HCT116 (cell line): ENCODE measurements at regions not wholly inside any gene's neighbourhood (a gene's known extent, or its start where the extent isn't known, plus 50 kb on each side); places are given as distances from the start of the nearest gene placed in this dataset.

Experiments used
- ATAC-seq: fragments of 200-7000 bp; cut with Tn5 transposase; 2 replicates; pipeline ENCODE4 v1.9.1; 2020; ENCODE audit warnings: mild to moderate bottlenecking, moderate library complexity
- BruUV-seq: library from RNA; stranded (reverse); fragments of 400-500 nt; replicated peaks from 2 replicates; lab custom pipeline; 2021; lab: Mats Ljungman, UMichigan
- CTCF ChIA-PET: fragments of 300-600 bp; sonication (Branson Sonifier 250); formaldehyde crosslinking; loops from one replicate; lab custom pipeline; 2021; ENCODE audit warnings: antibody characterized with exemption; lab: Charles Lee
- POLR2A ChIA-PET: fragments of 300-600, 350-600 bp; sonication (Branson Sonifier 250); formaldehyde crosslinking; loops from one replicate; lab custom pipeline; 2021; ENCODE audit warnings: antibody characterized with exemption; lab: Charles Lee
- RAD21 ChIA-PET, 2 experiments: fragments of 300-600 bp; sonication (Branson Sonifier 250); formaldehyde crosslinking; loops; one replicate each; lab custom pipeline; 2023; ENCODE audit warnings: low total read pairs in 2 of 2; ENCODE audit not compliant: uncharacterized antibody in 2 of 2, unreplicated experiment in 2 of 2, low non-redundant PET in 1 of 2; lab: Charles Lee
- DNase-seq: peaks from one replicate; pipeline ENCODE4 v3.0.0-alpha.2; 2010; ENCODE audit warnings: low read depth, low spot score
- H2AFZ ChIP-seq: fragments of 200-600 bp; shearing (Covaris generic), sonication (generic); 2 replicates; pipeline ENCODE4 v1.6.1; 2017; ENCODE audit warnings: low read depth, mixed run types, mixed read lengths, antibody characterized with exemption, low read length; ENCODE audit not compliant: poor library complexity, severe bottlenecking
- H3K27ac ChIP-seq: 2 replicates; pipeline ENCODE4 v1.5.1; 2012; ENCODE audit warnings: low read depth, low read length
- H3K27me3 ChIP-seq: fragments of 200-600 bp; sonication (generic); 2 replicates; pipeline ENCODE4 v1.6.1; 2016; ENCODE audit warnings: mixed run types, low read length, mixed read lengths; ENCODE audit not compliant: insufficient read depth
- H3K36me3 ChIP-seq, 2 experiments: fragments of 200-500 bp in 1 of 2; fragments of 200-600 bp in 1 of 2; sonication (Bioruptor generic) in 1 of 2; sonication (generic) in 1 of 2; 2 replicates each; pipeline versions ENCODE4 v1.5.1 to v1.6.1; 2014 to 2016; ENCODE audit warnings: low read length in 2 of 2, inconsistent platforms in 1 of 2, mixed read lengths in 1 of 2, mixed run types in 1 of 2; ENCODE audit not compliant: insufficient read depth in 2 of 2, control insufficient read depth in 1 of 2
- H3K4me1 ChIP-seq, 2 experiments: fragments of 200-600 bp in 1 of 2; sonication (generic) in 1 of 2; 2 replicates each; pipeline versions ENCODE4 v1.5.1 to v1.6.1; 2012 to 2017; ENCODE audit warnings: low read length in 2 of 2, inconsistent platforms in 1 of 2, mild to moderate bottlenecking in 1 of 2, mixed read lengths in 1 of 2, mixed run types in 1 of 2, moderate library complexity in 1 of 2; ENCODE audit not compliant: insufficient read depth in 2 of 2, control insufficient read depth in 1 of 2
- H3K4me2 ChIP-seq: fragments of 200-600 bp; sonication (generic); 2 replicates; pipeline ENCODE4 v1.6.1; 2017; ENCODE audit warnings: mixed run types, low read length, mixed read lengths
- H3K4me3 ChIP-seq, 2 experiments: fragments of 200-600 bp in 1 of 2; sonication (generic) in 1 of 2; replicated peaks in 1 of 2; 2 replicates each; pipeline ENCODE4 v1.5.1; 2011 to 2016; ENCODE audit warnings: low read length in 2 of 2, control low read depth in 1 of 2, low read depth in 1 of 2, mild to moderate bottlenecking in 1 of 2, mixed read lengths in 1 of 2, mixed run types in 1 of 2
- H3K79me2 ChIP-seq: fragments of 200-600 bp; sonication (generic); 2 replicates; pipeline ENCODE4 v1.6.1; 2017; ENCODE audit warnings: mild to moderate bottlenecking, mixed run types, low read length, moderate library complexity, mixed read lengths; ENCODE audit not compliant: insufficient read depth
- H3K9ac ChIP-seq: fragments of 200-600 bp; sonication (generic); 2 replicates; pipeline ENCODE4 v1.6.1; 2016; ENCODE audit warnings: low read length, mixed read lengths
- H3K9me2 ChIP-seq: fragments of 200-600 bp; sonication (generic), shearing (Covaris generic); 2 replicates; pipeline ENCODE4 v1.6.1; 2017; ENCODE audit warnings: mixed run types, mild to moderate bottlenecking, moderate library complexity; ENCODE audit not compliant: insufficient read depth
- H3K9me3 ChIP-seq, 2 experiments: fragments of 200-500 bp in 1 of 2; fragments of 200-600 bp in 1 of 2; sonication (Bioruptor generic) in 1 of 2; sonication (generic) in 1 of 2; 2 replicates each; pipeline ENCODE4 v1.6.1; 2014 to 2017; ENCODE audit warnings: low read length in 2 of 2, mixed read lengths in 2 of 2, inconsistent platforms in 1 of 2, low read depth in 1 of 2, mild to moderate bottlenecking in 1 of 2, mixed run types in 1 of 2, moderate library complexity in 1 of 2; ENCODE audit not compliant: control insufficient read depth in 1 of 2, insufficient read depth in 1 of 2
- H4K20me1 ChIP-seq: fragments of 200-600 bp; sonication (generic), shearing (Covaris generic); 2 replicates; pipeline ENCODE4 v1.6.1; 2017; ENCODE audit warnings: mixed run types, mild to moderate bottlenecking, moderate library complexity; ENCODE audit not compliant: insufficient read depth
- CBX3 ChIP-seq: IDR thresholded peaks from 2 replicates; pipeline ENCODE4 v1.6.1; 2012; ENCODE audit warnings: low read depth
- CEBPB ChIP-seq: IDR thresholded peaks from 2 replicates; pipeline ENCODE4 v1.6.1; 2012; ENCODE audit warnings: low read depth
- EGR1 ChIP-seq: IDR thresholded peaks from 2 replicates; pipeline ENCODE4 v1.6.1; 2012; ENCODE audit warnings: low read depth
- ELF1 ChIP-seq: IDR thresholded peaks from 2 replicates; pipeline ENCODE4 v1.6.1; 2012; ENCODE audit warnings: low read depth, borderline replicate concordance
- EZH2phosphoT487 ChIP-seq: fragments of 200-600 bp; IDR thresholded peaks from 2 replicates; pipeline ENCODE4 v1.6.1; 2018; ENCODE audit warnings: antibody characterized with exemption, borderline replicate concordance
- JUND ChIP-seq: IDR thresholded peaks from 2 replicates; pipeline ENCODE4 v1.6.1; 2012
- POLR2A ChIP-seq: IDR thresholded peaks from 2 replicates; pipeline ENCODE4 v1.7.0; 2011; ENCODE audit warnings: borderline replicate concordance; ENCODE audit not compliant: insufficient read depth, insufficient read length; ENCODE audit errors: extremely low read depth
- RAD21 ChIP-seq: IDR thresholded peaks from 2 replicates; pipeline ENCODE4 v1.6.1; 2012; ENCODE audit warnings: low read depth, mild to moderate bottlenecking
- SIN3A ChIP-seq: IDR thresholded peaks from 2 replicates; pipeline ENCODE4 v1.6.1; 2012; ENCODE audit warnings: low read depth
- SP1 ChIP-seq: IDR thresholded peaks from 2 replicates; pipeline ENCODE4 v1.6.1; 2012; ENCODE audit warnings: low read depth
- SRF ChIP-seq: IDR thresholded peaks from 2 replicates; pipeline ENCODE4 v1.6.1; 2012; ENCODE audit warnings: low read depth
- TCF7L2 ChIP-seq: IDR thresholded peaks from 2 replicates; pipeline ENCODE4 v1.7.0; 2011; ENCODE audit warnings: borderline replicate concordance, inconsistent platforms; ENCODE audit not compliant: insufficient read depth, insufficient read length; ENCODE audit errors: extremely low read depth
- YY1 ChIP-seq: IDR thresholded peaks from 2 replicates; pipeline ENCODE4 v1.6.1; 2011; ENCODE audit warnings: low read length, low read depth, moderate library complexity, mild to moderate bottlenecking; ENCODE audit not compliant: insufficient replicate concordance; ENCODE audit errors: extremely low read depth
- ZFX ChIP-seq: fragments of 450-650 bp; IDR thresholded peaks from 2 replicates; pipeline ENCODE4 v1.6.1; 2017
- ZNF274 ChIP-seq: fragments of 200-500 bp; sonication (Bioruptor generic); IDR thresholded peaks from 2 replicates; pipeline ENCODE4 v1.6.1; 2014; ENCODE audit warnings: mild to moderate bottlenecking, low read depth, low read length, inconsistent platforms
- intact Hi-C: fragments of 100-400 bp; cut with micrococcal nuclease; formaldehyde crosslinking; loops from 2 replicates; pipeline ENCODE4 v1.10.0; 2022
- TF ChIP-seq, protein P1 (sequence below): IDR thresholded peaks from 2 replicates; pipeline ENCODE4 v1.6.1; 2011; ENCODE audit warnings: mild to moderate bottlenecking, low read length, moderate library complexity; ENCODE audit not compliant: insufficient replicate concordance; ENCODE audit errors: extremely low read depth
- TF ChIP-seq, protein P2 (sequence below): IDR thresholded peaks from 2 replicates; pipeline ENCODE4 v1.6.1; 2012
- TF ChIP-seq, protein P3 (sequence below): IDR thresholded peaks from 2 replicates; pipeline ENCODE4 v1.6.1; 2012
- TF ChIP-seq, protein P4 (sequence below): IDR thresholded peaks from 2 replicates; pipeline ENCODE4 v1.6.1; 2012; ENCODE audit warnings: low read depth

DNA sequence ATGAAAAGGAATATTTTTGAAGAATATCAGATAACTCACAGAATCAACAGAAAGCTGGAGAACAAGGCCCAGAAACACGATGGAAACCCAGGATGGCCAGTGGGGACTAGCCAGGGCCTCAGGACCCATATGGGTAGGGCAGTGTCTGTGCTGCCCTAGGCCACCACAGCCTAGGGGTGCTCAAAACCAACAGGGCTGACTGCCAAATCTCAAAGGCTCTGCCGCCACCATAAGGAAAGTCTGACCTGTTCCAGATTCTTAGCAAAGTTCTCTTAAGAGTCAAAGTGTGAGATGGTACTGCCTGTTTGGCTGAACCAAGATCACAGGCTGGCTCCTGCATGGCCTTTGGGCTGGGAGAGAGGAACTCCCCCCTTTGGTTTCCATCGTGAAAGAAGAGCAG, 164.7 kb upstream of the CTTNBP2NL start:
- ATAC-seq (no peak), DNase-seq (no peak)
- Histone ChIP-seq H3K4me2 (no peak overlapping the region), H3K27me3 (peaks cover 26% of the 10 kb centered on the region), H3K79me2 (no peaks in the 10 kb centered on the region), H3K9ac (no peak overlapping the region), H3K36me3 (no peaks in the 10 kb centered on the region), H2AFZ (no peak overlapping the region), H4K20me1 (no peaks in the 10 kb centered on the region), H3K27ac (no peak overlapping the region), H3K9me2 (no peaks in the 10 kb centered on the region), H3K9me3 (no peaks in the 10 kb centered on the region), H3K4me1 (no peaks in the 10 kb centered on the region), H3K4me3 (no peak overlapping the region)
- TF ChIP-seq, protein P1, sequence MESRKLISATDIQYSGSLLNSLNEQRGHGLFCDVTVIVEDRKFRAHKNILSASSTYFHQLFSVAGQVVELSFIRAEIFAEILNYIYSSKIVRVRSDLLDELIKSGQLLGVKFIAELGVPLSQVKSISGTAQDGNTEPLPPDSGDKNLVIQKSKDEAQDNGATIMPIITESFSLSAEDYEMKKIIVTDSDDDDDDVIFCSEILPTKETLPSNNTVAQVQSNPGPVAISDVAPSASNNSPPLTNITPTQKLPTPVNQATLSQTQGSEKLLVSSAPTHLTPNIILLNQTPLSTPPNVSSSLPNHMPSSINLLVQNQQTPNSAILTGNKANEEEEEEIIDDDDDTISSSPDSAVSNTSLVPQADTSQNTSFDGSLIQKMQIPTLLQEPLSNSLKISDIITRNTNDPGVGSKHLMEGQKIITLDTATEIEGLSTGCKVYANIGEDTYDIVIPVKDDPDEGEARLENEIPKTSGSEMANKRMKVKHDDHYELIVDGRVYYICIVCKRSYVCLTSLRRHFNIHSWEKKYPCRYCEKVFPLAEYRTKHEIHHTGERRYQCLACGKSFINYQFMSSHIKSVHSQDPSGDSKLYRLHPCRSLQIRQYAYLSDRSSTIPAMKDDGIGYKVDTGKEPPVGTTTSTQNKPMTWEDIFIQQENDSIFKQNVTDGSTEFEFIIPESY, result no peak
- TF ChIP-seq CEBPB, result no peak
- no peak for TF ChIP-seq EZH2phosphoT487
- no peak for TF ChIP-seq ZNF274
- TF ChIP-seq EGR1, result no peak
- TF ChIP-seq, protein P2, sequence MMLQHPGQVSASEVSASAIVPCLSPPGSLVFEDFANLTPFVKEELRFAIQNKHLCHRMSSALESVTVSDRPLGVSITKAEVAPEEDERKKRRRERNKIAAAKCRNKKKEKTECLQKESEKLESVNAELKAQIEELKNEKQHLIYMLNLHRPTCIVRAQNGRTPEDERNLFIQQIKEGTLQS, result no peak
- no peak for TF ChIP-seq CBX3
- TF ChIP-seq RAD21, result no peak
- TF ChIP-seq, protein P3, sequence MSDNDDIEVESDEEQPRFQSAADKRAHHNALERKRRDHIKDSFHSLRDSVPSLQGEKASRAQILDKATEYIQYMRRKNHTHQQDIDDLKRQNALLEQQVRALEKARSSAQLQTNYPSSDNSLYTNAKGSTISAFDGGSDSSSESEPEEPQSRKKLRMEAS, result no peak
- no peak for TF ChIP-seq POLR2A
- TF ChIP-seq SRF, result no peak
- no peak for TF ChIP-seq SIN3A
- TF ChIP-seq ZFX, result no peak
- TF ChIP-seq, protein P4, sequence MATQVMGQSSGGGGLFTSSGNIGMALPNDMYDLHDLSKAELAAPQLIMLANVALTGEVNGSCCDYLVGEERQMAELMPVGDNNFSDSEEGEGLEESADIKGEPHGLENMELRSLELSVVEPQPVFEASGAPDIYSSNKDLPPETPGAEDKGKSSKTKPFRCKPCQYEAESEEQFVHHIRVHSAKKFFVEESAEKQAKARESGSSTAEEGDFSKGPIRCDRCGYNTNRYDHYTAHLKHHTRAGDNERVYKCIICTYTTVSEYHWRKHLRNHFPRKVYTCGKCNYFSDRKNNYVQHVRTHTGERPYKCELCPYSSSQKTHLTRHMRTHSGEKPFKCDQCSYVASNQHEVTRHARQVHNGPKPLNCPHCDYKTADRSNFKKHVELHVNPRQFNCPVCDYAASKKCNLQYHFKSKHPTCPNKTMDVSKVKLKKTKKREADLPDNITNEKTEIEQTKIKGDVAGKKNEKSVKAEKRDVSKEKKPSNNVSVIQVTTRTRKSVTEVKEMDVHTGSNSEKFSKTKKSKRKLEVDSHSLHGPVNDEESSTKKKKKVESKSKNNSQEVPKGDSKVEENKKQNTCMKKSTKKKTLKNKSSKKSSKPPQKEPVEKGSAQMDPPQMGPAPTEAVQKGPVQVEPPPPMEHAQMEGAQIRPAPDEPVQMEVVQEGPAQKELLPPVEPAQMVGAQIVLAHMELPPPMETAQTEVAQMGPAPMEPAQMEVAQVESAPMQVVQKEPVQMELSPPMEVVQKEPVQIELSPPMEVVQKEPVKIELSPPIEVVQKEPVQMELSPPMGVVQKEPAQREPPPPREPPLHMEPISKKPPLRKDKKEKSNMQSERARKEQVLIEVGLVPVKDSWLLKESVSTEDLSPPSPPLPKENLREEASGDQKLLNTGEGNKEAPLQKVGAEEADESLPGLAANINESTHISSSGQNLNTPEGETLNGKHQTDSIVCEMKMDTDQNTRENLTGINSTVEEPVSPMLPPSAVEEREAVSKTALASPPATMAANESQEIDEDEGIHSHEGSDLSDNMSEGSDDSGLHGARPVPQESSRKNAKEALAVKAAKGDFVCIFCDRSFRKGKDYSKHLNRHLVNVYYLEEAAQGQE, result no peak
- no peak for TF ChIP-seq ELF1
- TF ChIP-seq TCF7L2, result no peak
- no peak for TF ChIP-seq SP1
- TF ChIP-seq JUND, result no peak
- TF ChIP-seq YY1, result no peak
- intact Hi-C loops, result no loop called here
- ChIA-PET RAD21 (no interaction called here), POLR2A (no interaction called here), CTCF (no interaction called here)
- no TSS peak for BruUV-seq
